ENCODE measurements at regions not wholly inside any gene's neighbourhood (a gene's known extent, or its start where the extent isn't known, plus 50 kb on each side); places are given as distances from the start of the nearest gene placed in this dataset.

GRCh38 chr2:103249462-103249861, 487.6 kb downstream of the TMEM182 start:
- Histone ChIP-seq H3K79me2 (ENCODE audit: control insufficient read depth, insufficient read depth, low read length) (no peaks in the 10 kb centered on the region), H3K9ac (ENCODE audit: control insufficient read depth, extremely low read depth, insufficient read depth, low read length) (no peak overlapping the region), H3K4me3 (ENCODE audit: control insufficient read depth in 2 of 3, extremely low read depth in 1 of 3, insufficient read depth in 2 of 3, low read depth in 1 of 3, low read length in 3 of 3) (no peak overlapping the region), H3K9me1 (ENCODE audit: control insufficient read depth, extremely low read depth, insufficient read depth, low read length) (no peaks in the 10 kb centered on the region), H3K4me2 (ENCODE audit: control insufficient read depth, extremely low read depth, insufficient read depth, low read depth, low read length) (no peak overlapping the region), H4K20me1 (ENCODE audit: control insufficient read depth, extremely low read depth, insufficient read depth, low read length) (no peaks in the 10 kb centered on the region), H3K27ac (ENCODE audit: control insufficient read depth, insufficient read depth, low read length) (no peak overlapping the region), H2AFZ (ENCODE audit: control insufficient read depth, low read length) (no peak overlapping the region), H3K9me3 (ENCODE audit: control insufficient read depth, low read depth, low read length) (no peaks in the 10 kb centered on the region), H3K36me3 (ENCODE audit: control insufficient read depth in 2 of 2, extremely low read depth in 1 of 2, insufficient read depth in 2 of 2, low read length in 2 of 2) (no peaks in the 10 kb centered on the region), H3K27me3 (ENCODE audit: control insufficient read depth, extremely low read depth, insufficient read depth, low read length) (no peaks in the 10 kb centered on the region), H3K4me1 (ENCODE audit: control insufficient read depth, extremely low read depth, insufficient read depth, low read length) (no peaks in the 10 kb centered on the region)
- TF ChIP-seq EZH2 (IDR thresholded peaks at IDR 0.05; ENCODE audit: low read length) = no peak
- no peak for TF ChIP-seq CTCF (optimal IDR thresholded peaks at IDR 0.05 in 1 of 3, IDR thresholded peaks at IDR 0.05 in 1 of 3, conservative IDR thresholded peaks at IDR 0.05 in 1 of 3; ENCODE audit: extremely low read depth in 1 of 3, insufficient read depth in 2 of 3, low read length in 3 of 3)
- FAIRE-seq (no peak), DNase-seq (ENCODE audit: low read depth, low spot score) (no peak)
- dilution Hi-C loops (cut with MboI; ENCODE audit: extremely low pct_ligation_motif_present, low sequenced_read_pairs) = no loop called here

- no peak overlapping the region for H3K4me2 ChIP-seq (ENCODE audit: control insufficient read depth, extremely low read depth, insufficient read depth, low read depth, low read length)
- no peaks in the 10 kb centered on the region for H3K9me3 ChIP-seq (ENCODE audit: control insufficient read depth, low read depth, low read length)
- H3K79me2 ChIP-seq (ENCODE audit: control insufficient read depth, insufficient read depth, low read length) = no peaks in the 10 kb centered on the region
- H3K4me3 ChIP-seq (ENCODE audit: control insufficient read depth in 2 of 3, extremely low read depth in 1 of 3, insufficient read depth in 2 of 3, low read depth in 1 of 3, low read length in 3 of 3) = no peak overlapping the region
- FAIRE-seq (no peak), DNase-seq (ENCODE audit: low read depth, low spot score) (no peak)
- no peaks in the 10 kb centered on the region for H3K9me1 ChIP-seq (ENCODE audit: control insufficient read depth, extremely low read depth, insufficient read depth, low read length)
- H3K36me3 ChIP-seq (ENCODE audit: control insufficient read depth in 2 of 2, extremely low read depth in 1 of 2, insufficient read depth in 2 of 2, low read length in 2 of 2) = no peaks in the 10 kb centered on the region
- H3K9ac ChIP-seq (ENCODE audit: control insufficient read depth, extremely low read depth, insufficient read depth, low read length) = no peak overlapping the region
- H2AFZ ChIP-seq (ENCODE audit: control insufficient read depth, low read length) = no peak overlapping the region
- no peaks in the 10 kb centered on the region for H3K27me3 ChIP-seq (ENCODE audit: control insufficient read depth, extremely low read depth, insufficient read depth, low read length)
- no peaks in the 10 kb centered on the region for H4K20me1 ChIP-seq (ENCODE audit: control insufficient read depth, extremely low read depth, insufficient read depth, low read length)
- H3K4me1 ChIP-seq (ENCODE audit: control insufficient read depth, extremely low read depth, insufficient read depth, low read length) = no peaks in the 10 kb centered on the region
- H3K27ac ChIP-seq (ENCODE audit: control insufficient read depth, insufficient read depth, low read length) = no peak overlapping the region
- dilution Hi-C loops (cut with MboI; ENCODE audit: extremely low pct_ligation_motif_present, low sequenced_read_pairs) = no loop called here
- no peak for TF ChIP-seq CTCF (optimal IDR thresholded peaks at IDR 0.05 in 1 of 3, IDR thresholded peaks at IDR 0.05 in 1 of 3, conservative IDR thresholded peaks at IDR 0.05 in 1 of 3; ENCODE audit: extremely low read depth in 1 of 3, insufficient read depth in 2 of 3, low read length in 3 of 3)
- TF ChIP-seq EZH2 (IDR thresholded peaks at IDR 0.05; ENCODE audit: low read length) = no peak
Observed at GRCh38 chr2:103252781-103253180, 490.9 kb downstream of the TMEM182 start.
